Keratinocyte (primary cell): ENCODE measurements at regions not wholly inside any gene's neighbourhood (a gene's known extent, or its start where the extent isn't known, plus 50 kb on each side); places are given as distances from the start of the nearest gene placed in this dataset.

Experiments
- DNase-seq: peaks from one replicate; pipeline ENCODE4 v3.0.0-alpha.2; 2011; ENCODE audit warnings: low read depth, missing footprints, low spot score
- FAIRE-seq: peaks from 2 replicates; lab custom pipeline; 2011; peaks lifted over from hg19 to GRCh38; lab: Jason Lieb, UNC
- H2AFZ ChIP-seq: 2 replicates; pipeline ENCODE4 v1.6.0; 2012; ENCODE audit warnings: low read length, control low read depth, inconsistent platforms; ENCODE audit not compliant: control insufficient read depth
- H3K27ac ChIP-seq: 2 replicates; pipeline ENCODE4 v1.5.1; 2011; ENCODE audit warnings: low read length; ENCODE audit not compliant: control insufficient read depth, insufficient read depth
- H3K27me3 ChIP-seq: 3 replicates; pipeline ENCODE4 v1.6.0; 2011; ENCODE audit warnings: low read length; ENCODE audit not compliant: control insufficient read depth, insufficient read depth; ENCODE audit errors: extremely low read depth
- H3K36me3 ChIP-seq, 2 experiments: 2 replicates in 1 of 2; 3 replicates in 1 of 2; pipeline ENCODE4 v1.5.1; 2011; ENCODE audit warnings: low read length in 2 of 2, mild to moderate bottlenecking in 1 of 2; ENCODE audit not compliant: control insufficient read depth in 2 of 2, insufficient read depth in 2 of 2; ENCODE audit errors: extremely low read depth in 1 of 2
- H3K4me1 ChIP-seq: 3 replicates; pipeline ENCODE4 v1.5.1; 2011; ENCODE audit warnings: low read length; ENCODE audit not compliant: control insufficient read depth, insufficient read depth; ENCODE audit errors: extremely low read depth
- H3K4me2 ChIP-seq: 3 replicates; pipeline ENCODE4 v1.6.0; 2011; ENCODE audit warnings: low read depth, low read length; ENCODE audit not compliant: control insufficient read depth, insufficient read depth; ENCODE audit errors: extremely low read depth
- H3K4me3 ChIP-seq, 3 experiments: fragments of 200-600 bp in 1 of 3; sonication (generic) in 1 of 3; 2 replicates in 2 of 3; 3 replicates in 1 of 3; pipeline ENCODE4 v1.5.1; 2011 to 2016; ENCODE audit warnings: low read length in 3 of 3, mild to moderate bottlenecking in 3 of 3, control low read depth in 2 of 3, inconsistent platforms in 1 of 3, low read depth in 1 of 3, mixed read lengths in 1 of 3, mixed run types in 1 of 3, moderate library complexity in 1 of 3; ENCODE audit not compliant: control insufficient read depth in 2 of 3, insufficient read depth in 2 of 3; ENCODE audit errors: extremely low read depth in 1 of 3
- H3K79me2 ChIP-seq: 2 replicates; pipeline ENCODE4 v1.6.0; 2012; ENCODE audit warnings: low read length; ENCODE audit not compliant: control insufficient read depth, insufficient read depth
- H3K9ac ChIP-seq: 3 replicates; pipeline ENCODE4 v1.6.0; 2011; ENCODE audit warnings: low read length; ENCODE audit not compliant: control insufficient read depth, insufficient read depth; ENCODE audit errors: extremely low read depth
- H3K9me1 ChIP-seq: 3 replicates; pipeline ENCODE4 v1.6.0; 2011; ENCODE audit warnings: low read length; ENCODE audit not compliant: control insufficient read depth, insufficient read depth; ENCODE audit errors: extremely low read depth
- H3K9me3 ChIP-seq: 2 replicates; pipeline ENCODE4 v1.5.1; 2012; ENCODE audit warnings: low read depth, low read length; ENCODE audit not compliant: control insufficient read depth
- H4K20me1 ChIP-seq: 3 replicates; pipeline ENCODE4 v1.6.0; 2011; ENCODE audit warnings: low read length; ENCODE audit not compliant: control insufficient read depth, insufficient read depth; ENCODE audit errors: extremely low read depth
- EZH2 ChIP-seq: IDR thresholded peaks from one replicate; pipeline ENCODE4 v1.6.1; 2012; ENCODE audit warnings: inconsistent platforms, mild to moderate bottlenecking, low read length, moderate library complexity
- dilution Hi-C: fragments of 300-500 bp; cut with MboI; formaldehyde crosslinking; loops from one replicate; pipeline ENCODE4 v1.7.0; 2020; ENCODE audit warnings: low sequenced_read_pairs; ENCODE audit not compliant: extremely low pct_ligation_motif_present
- TF ChIP-seq, protein P1 (sequence below), 3 experiments: IDR thresholded peaks in 1 of 3; conservative IDR thresholded peaks in 1 of 3; optimal IDR thresholded peaks in 1 of 3; 2 replicates in 2 of 3; 3 replicates in 1 of 3; pipeline versions ENCODE3 to v1.5.1; 2011; ENCODE audit warnings: low read length in 3 of 3, mild to moderate bottlenecking in 3 of 3, moderate library complexity in 2 of 3, control low read depth in 1 of 3, inconsistent platforms in 1 of 3; ENCODE audit not compliant: insufficient read depth in 2 of 3; ENCODE audit errors: extremely low read depth in 1 of 3

- no peaks in the 10 kb centered on the region for H3K36me3 ChIP-seq
- no peak for DNase-seq
- peak; percentile 44 for FAIRE-seq
- dilution Hi-C loops, result no loop called here
- no peaks in the 10 kb centered on the region for H4K20me1 ChIP-seq
- no peak overlapping the region for H3K4me3 ChIP-seq
- H3K27me3 ChIP-seq, result no peaks in the 10 kb centered on the region
- H3K9me1 ChIP-seq, result no peaks in the 10 kb centered on the region
- no peak overlapping the region for H3K4me2 ChIP-seq
- no peaks in the 10 kb centered on the region for H3K9me3 ChIP-seq
- no peaks in the 10 kb centered on the region for H3K79me2 ChIP-seq
- no peak overlapping the region for H3K9ac ChIP-seq
- no peak overlapping the region for H3K27ac ChIP-seq
- H3K4me1 ChIP-seq, result peaks cover 27% of the 10 kb centered on the region
- TF ChIP-seq EZH2, result no peak
- TF ChIP-seq, protein P1, sequence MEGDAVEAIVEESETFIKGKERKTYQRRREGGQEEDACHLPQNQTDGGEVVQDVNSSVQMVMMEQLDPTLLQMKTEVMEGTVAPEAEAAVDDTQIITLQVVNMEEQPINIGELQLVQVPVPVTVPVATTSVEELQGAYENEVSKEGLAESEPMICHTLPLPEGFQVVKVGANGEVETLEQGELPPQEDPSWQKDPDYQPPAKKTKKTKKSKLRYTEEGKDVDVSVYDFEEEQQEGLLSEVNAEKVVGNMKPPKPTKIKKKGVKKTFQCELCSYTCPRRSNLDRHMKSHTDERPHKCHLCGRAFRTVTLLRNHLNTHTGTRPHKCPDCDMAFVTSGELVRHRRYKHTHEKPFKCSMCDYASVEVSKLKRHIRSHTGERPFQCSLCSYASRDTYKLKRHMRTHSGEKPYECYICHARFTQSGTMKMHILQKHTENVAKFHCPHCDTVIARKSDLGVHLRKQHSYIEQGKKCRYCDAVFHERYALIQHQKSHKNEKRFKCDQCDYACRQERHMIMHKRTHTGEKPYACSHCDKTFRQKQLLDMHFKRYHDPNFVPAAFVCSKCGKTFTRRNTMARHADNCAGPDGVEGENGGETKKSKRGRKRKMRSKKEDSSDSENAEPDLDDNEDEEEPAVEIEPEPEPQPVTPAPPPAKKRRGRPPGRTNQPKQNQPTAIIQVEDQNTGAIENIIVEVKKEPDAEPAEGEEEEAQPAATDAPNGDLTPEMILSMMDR (optimal IDR thresholded peaks at IDR 0.05 in 1 of 3, IDR thresholded peaks at IDR 0.05 in 1 of 3, conservative IDR thresholded peaks at IDR 0.05 in 1 of 3; ENCODE audit: extremely low read depth in 1 of 3, insufficient read depth in 2 of 3, low read length in 3 of 3), result no peak
- no peak overlapping the region for H2AFZ ChIP-seq
Measured at GRCh38 chr9:70477146-70477745, 62.8 kb upstream of the KLF9 start.

DNA sequence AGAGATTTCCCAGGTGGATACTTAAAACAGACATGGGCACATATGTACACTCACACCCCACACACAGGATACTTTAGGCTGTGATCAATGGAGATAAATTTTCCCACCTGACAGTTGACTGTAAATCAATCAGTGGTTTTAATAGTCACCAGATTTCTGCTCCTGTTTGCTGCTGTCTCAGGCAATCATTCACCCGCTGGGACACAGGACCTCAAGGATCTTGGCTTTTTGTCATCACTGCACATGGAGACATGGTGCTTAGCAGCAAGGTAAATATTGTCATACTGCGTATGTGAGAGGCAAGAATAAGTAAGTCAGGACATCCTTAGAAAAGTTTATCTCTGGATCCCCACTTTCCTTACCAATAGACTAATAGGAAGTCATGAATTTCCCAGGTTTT, 60.8 kb upstream of the KLF9 start:
- no peaks in the 10 kb centered on the region for H4K20me1 ChIP-seq
- no peak overlapping the region for H3K27ac ChIP-seq
- no peaks in the 10 kb centered on the region for H3K9me1 ChIP-seq
- H3K4me3 ChIP-seq, result no peak overlapping the region
- no peak overlapping the region for H3K9ac ChIP-seq
- no peaks in the 10 kb centered on the region for H3K79me2 ChIP-seq
- dilution Hi-C loops, result no loop called here
- TF ChIP-seq, protein P1 (optimal IDR thresholded peaks at IDR 0.05 in 1 of 3, IDR thresholded peaks at IDR 0.05 in 1 of 3, conservative IDR thresholded peaks at IDR 0.05 in 1 of 3; ENCODE audit: extremely low read depth in 1 of 3, insufficient read depth in 2 of 3, low read length in 3 of 3), result no peak
- TF ChIP-seq EZH2, result no peak
- no peaks in the 10 kb centered on the region for H3K27me3 ChIP-seq
- FAIRE-seq, result no peak
- no peak overlapping the region for H3K4me2 ChIP-seq
- no peaks in the 10 kb centered on the region for H3K36me3 ChIP-seq
- H2AFZ ChIP-seq, result no peak overlapping the region
- DNase-seq, result no peak
- no peaks in the 10 kb centered on the region for H3K9me3 ChIP-seq
- peaks cover 19% of the 10 kb centered on the region for H3K4me1 ChIP-seq
